ENCODE measurements at regions not wholly inside any gene's neighbourhood (a gene's known extent, or its start where the extent isn't known, plus 50 kb on each side); places are given as distances from the start of the nearest gene placed in this dataset.

- TF ChIP-seq EZH2 (IDR thresholded peaks at IDR 0.05; ENCODE audit: insufficient read depth, poor library complexity, severe bottlenecking), result no peak
- no peak for TF ChIP-seq EZH2phosphoT487 (IDR thresholded peaks at IDR 0.05; ENCODE audit: insufficient read depth, low read depth)
Observed at GRCh38 chr4:99720206-99720605, 62.6 kb upstream of the C4orf54 start.
